B cell (primary cell): ENCODE measurements at regions not wholly inside any gene's neighbourhood (a gene's known extent, or its start where the extent isn't known, plus 50 kb on each side); places are given as distances from the start of the nearest gene placed in this dataset.

Experiments used
- EZH2 ChIP-seq: IDR thresholded peaks from 2 replicates; pipeline ENCODE4 v1.6.1; 2012; ENCODE audit warnings: borderline replicate concordance, low read depth, mild to moderate bottlenecking, moderate library complexity, low read length; ENCODE audit not compliant: insufficient read depth, poor library complexity, severe bottlenecking
- TF ChIP-seq, protein P1 (sequence below): fragments of 200-600 bp; IDR thresholded peaks from one replicate; pipeline ENCODE4 v1.8.0; 2022; ENCODE audit warnings: antibody characterized with exemption, mild to moderate bottlenecking

DNA sequence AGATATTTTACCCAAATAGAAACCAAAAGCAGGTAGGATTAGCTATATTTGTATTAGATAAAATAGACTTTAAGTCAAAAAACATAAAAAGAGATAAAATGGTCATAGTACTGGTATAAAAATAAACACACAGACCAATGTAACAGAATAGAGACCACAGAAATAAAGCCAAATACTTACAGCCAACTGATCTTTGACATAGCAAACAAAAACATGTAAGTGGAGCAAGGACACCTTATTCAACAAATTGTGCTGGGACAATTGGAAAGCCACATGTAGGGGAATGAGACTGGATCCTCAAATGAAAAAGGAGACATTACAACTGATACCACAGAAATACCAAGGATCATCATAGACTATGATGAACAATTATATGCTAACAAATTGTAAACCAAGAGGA, 94.5 kb upstream of the SIRPG start:
- TF ChIP-seq, protein P1, sequence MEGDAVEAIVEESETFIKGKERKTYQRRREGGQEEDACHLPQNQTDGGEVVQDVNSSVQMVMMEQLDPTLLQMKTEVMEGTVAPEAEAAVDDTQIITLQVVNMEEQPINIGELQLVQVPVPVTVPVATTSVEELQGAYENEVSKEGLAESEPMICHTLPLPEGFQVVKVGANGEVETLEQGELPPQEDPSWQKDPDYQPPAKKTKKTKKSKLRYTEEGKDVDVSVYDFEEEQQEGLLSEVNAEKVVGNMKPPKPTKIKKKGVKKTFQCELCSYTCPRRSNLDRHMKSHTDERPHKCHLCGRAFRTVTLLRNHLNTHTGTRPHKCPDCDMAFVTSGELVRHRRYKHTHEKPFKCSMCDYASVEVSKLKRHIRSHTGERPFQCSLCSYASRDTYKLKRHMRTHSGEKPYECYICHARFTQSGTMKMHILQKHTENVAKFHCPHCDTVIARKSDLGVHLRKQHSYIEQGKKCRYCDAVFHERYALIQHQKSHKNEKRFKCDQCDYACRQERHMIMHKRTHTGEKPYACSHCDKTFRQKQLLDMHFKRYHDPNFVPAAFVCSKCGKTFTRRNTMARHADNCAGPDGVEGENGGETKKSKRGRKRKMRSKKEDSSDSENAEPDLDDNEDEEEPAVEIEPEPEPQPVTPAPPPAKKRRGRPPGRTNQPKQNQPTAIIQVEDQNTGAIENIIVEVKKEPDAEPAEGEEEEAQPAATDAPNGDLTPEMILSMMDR, result no peak
- no peak for TF ChIP-seq EZH2
